Fibroblast of mammary gland (primary cell): ENCODE measurements at regions not wholly inside any gene's neighbourhood (a gene's known extent, or its start where the extent isn't known, plus 50 kb on each side); places are given as distances from the start of the nearest gene placed in this dataset.

Source experiments
- DNase-seq: peaks from one replicate; pipeline ENCODE4 v3.0.0-alpha.2; 2010; ENCODE audit warnings: low read depth
- H3K4me3 ChIP-seq: 2 replicates; pipeline ENCODE4 v1.5.1; 2011; ENCODE audit warnings: low read depth, mild to moderate bottlenecking, low read length, moderate library complexity; ENCODE audit not compliant: control insufficient read depth
- CTCF ChIP-seq: conservative IDR thresholded peaks from 2 replicates; pipeline ENCODE4 v1.5.1; 2011; ENCODE audit warnings: low read depth, low read length, inconsistent platforms; ENCODE audit not compliant: control insufficient read depth, insufficient read depth

- no peak for TF ChIP-seq CTCF
- peak; percentile 12 for DNase-seq
- H3K4me3 ChIP-seq, result no peak overlapping the region
Observed at GRCh38 chr1:217921126-217921904, 290.2 kb downstream of the SPATA17 start.

- no peak for TF ChIP-seq CTCF
- no peak for DNase-seq
- no peak overlapping the region for H3K4me3 ChIP-seq
Observed at GRCh38 chr1:217924924-217925323, 293.8 kb downstream of the SPATA17 start.

- no peak overlapping the region for H3K4me3 ChIP-seq
- no peak for TF ChIP-seq CTCF
- no peak for DNase-seq
Observed at GRCh38 chr1:217929213-217929885, 298.2 kb downstream of the SPATA17 start.

- DNase-seq, result no peak
- no peak overlapping the region for H3K4me3 ChIP-seq
- TF ChIP-seq CTCF, result no peak
Observed at GRCh38 chr1:217943361-217943760, 312.2 kb downstream of the SPATA17 start.

GRCh38 chr1:217944550-217944949 is 313.4 kb downstream of the SPATA17 start:
- no peak for TF ChIP-seq CTCF
- no peak for DNase-seq
- H3K4me3 ChIP-seq, result no peak overlapping the region

GRCh38 chr1:217946511-217946910 is 315.4 kb downstream of the SPATA17 start:
- H3K4me3 ChIP-seq, result no peak overlapping the region
- no peak for DNase-seq
- TF ChIP-seq CTCF, result no peak

- H3K4me3 ChIP-seq, result no peak overlapping the region
- no peak for TF ChIP-seq CTCF
- DNase-seq, result no peak
Observed at GRCh38 chr1:217948741-217949140, 317.6 kb downstream of the SPATA17 start.
